Brain microvascular endothelial cell (primary cell): ENCODE measurements at regions not wholly inside any gene's neighbourhood (a gene's known extent, or its start where the extent isn't known, plus 50 kb on each side); places are given as distances from the start of the nearest gene placed in this dataset.

Experiments used
- DNase-seq: peaks from one replicate; pipeline ENCODE4 v3.0.0-alpha.2; 2020
- H3K27ac ChIP-seq: fragments of 250-450 bp; sonication (Bioruptor Pico); 2 replicates; pipeline ENCODE4 v1.5.1; 2020; ENCODE audit warnings: mild to moderate bottlenecking, moderate library complexity
- H3K27me3 ChIP-seq: fragments of 250-450 bp; sonication (Bioruptor Pico); replicated peaks from 2 replicates; pipeline ENCODE4 v1.5.1; 2020; ENCODE audit warnings: mild to moderate bottlenecking
- H3K36me3 ChIP-seq: fragments of 250-450 bp; sonication (Bioruptor Pico); replicated peaks from 2 replicates; pipeline ENCODE4 v1.5.1; 2020; ENCODE audit warnings: mild to moderate bottlenecking
- H3K4me3 ChIP-seq: 2 replicates; pipeline ENCODE4 v1.5.1; 2011; ENCODE audit warnings: low read depth, mild to moderate bottlenecking, control low read depth, low read length, moderate library complexity
- CTCF ChIP-seq: IDR thresholded peaks from 2 replicates; pipeline ENCODE4 v1.5.1; 2011; ENCODE audit warnings: low read depth, mild to moderate bottlenecking, moderate library complexity, low read length, control low read depth, inconsistent platforms; ENCODE audit errors: missing control alignments
- in situ Hi-C: cut with HindIII; loops from 2 replicates; pipeline ENCODE4 v1.10.0; 2017; ENCODE audit warnings: low sequenced_read_pairs, low pct_ligation_motif_present

GRCh38 chr2:139214801-139215200 lies 434.6 kb upstream of the NXPH2 start:
- in situ Hi-C loops: no loop called here
- DNase-seq: no peak
- no peaks in the 10 kb centered on the region for H3K36me3 ChIP-seq
- H3K27me3 ChIP-seq: no peaks in the 10 kb centered on the region
- H3K4me3 ChIP-seq: no peak overlapping the region
- no peak overlapping the region for H3K27ac ChIP-seq
- no peak for TF ChIP-seq CTCF

- no peaks in the 10 kb centered on the region for H3K27me3 ChIP-seq
- no peak overlapping the region for H3K27ac ChIP-seq
- no peak for TF ChIP-seq CTCF
- in situ Hi-C loops: no loop called here
- H3K4me3 ChIP-seq: no peak overlapping the region
- H3K36me3 ChIP-seq: no peaks in the 10 kb centered on the region
- no peak for DNase-seq
These were observed 429.4 kb upstream of the NXPH2 start for GRCh38 chr2:139209586-139209985.

- Histone ChIP-seq H3K27ac (no peak overlapping the region), H3K36me3 (no peaks in the 10 kb centered on the region), H3K27me3 (no peaks in the 10 kb centered on the region), H3K4me3 (no peak overlapping the region)
- DNase-seq: no peak
- TF ChIP-seq CTCF: no peak
- in situ Hi-C loops: no loop called here
These were observed 421.3 kb upstream of the NXPH2 start for GRCh38 chr2:139201516-139201915.

- in situ Hi-C loops: no loop called here
- TF ChIP-seq CTCF: no peak
- H3K36me3 ChIP-seq: no peaks in the 10 kb centered on the region
- DNase-seq: no peak
- H3K27ac ChIP-seq: no peak overlapping the region
- no peaks in the 10 kb centered on the region for H3K27me3 ChIP-seq
- no peak overlapping the region for H3K4me3 ChIP-seq
These were observed 416.6 kb upstream of the NXPH2 start for GRCh38 chr2:139196754-139197153.

GRCh38 chr2:139194546-139194945 lies 414.4 kb upstream of the NXPH2 start:
- TF ChIP-seq CTCF: no peak
- in situ Hi-C loops: no loop called here
- no peak overlapping the region for H3K27ac ChIP-seq
- no peaks in the 10 kb centered on the region for H3K27me3 ChIP-seq
- no peak for DNase-seq
- no peaks in the 10 kb centered on the region for H3K36me3 ChIP-seq
- no peak overlapping the region for H3K4me3 ChIP-seq

- DNase-seq: no peak
- no peaks in the 10 kb centered on the region for H3K27me3 ChIP-seq
- H3K27ac ChIP-seq: no peak overlapping the region
- H3K4me3 ChIP-seq: no peak overlapping the region
- no peak for TF ChIP-seq CTCF
- in situ Hi-C loops: no loop called here
- no peaks in the 10 kb centered on the region for H3K36me3 ChIP-seq
These were observed 396.9 kb upstream of the NXPH2 start for GRCh38 chr2:139177041-139177440.
